ENCODE measurements at regions not wholly inside any gene's neighbourhood (a gene's known extent, or its start where the extent isn't known, plus 50 kb on each side); places are given as distances from the start of the nearest gene placed in this dataset.

DNA sequence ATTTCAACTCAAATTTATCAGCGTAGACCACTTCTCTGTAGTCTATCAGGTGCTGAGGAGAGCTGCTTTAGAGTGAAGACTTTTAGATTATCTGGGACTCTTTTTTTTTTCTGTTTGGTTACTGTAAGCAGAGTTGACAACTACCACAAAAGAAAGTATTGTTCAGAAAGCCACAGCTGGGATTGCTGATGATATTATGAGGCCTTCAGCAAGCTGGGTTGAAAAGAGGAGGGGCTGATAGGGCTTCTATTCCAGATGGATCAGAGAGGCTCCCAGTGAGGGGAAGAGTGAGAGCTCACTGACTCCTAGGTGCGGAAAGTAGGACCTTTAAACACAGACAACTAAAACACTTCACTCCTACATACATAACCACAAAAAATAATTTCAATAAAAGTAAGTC, 188.5 kb upstream of the FERD3L start:
- TF ChIP-seq, protein P1, sequence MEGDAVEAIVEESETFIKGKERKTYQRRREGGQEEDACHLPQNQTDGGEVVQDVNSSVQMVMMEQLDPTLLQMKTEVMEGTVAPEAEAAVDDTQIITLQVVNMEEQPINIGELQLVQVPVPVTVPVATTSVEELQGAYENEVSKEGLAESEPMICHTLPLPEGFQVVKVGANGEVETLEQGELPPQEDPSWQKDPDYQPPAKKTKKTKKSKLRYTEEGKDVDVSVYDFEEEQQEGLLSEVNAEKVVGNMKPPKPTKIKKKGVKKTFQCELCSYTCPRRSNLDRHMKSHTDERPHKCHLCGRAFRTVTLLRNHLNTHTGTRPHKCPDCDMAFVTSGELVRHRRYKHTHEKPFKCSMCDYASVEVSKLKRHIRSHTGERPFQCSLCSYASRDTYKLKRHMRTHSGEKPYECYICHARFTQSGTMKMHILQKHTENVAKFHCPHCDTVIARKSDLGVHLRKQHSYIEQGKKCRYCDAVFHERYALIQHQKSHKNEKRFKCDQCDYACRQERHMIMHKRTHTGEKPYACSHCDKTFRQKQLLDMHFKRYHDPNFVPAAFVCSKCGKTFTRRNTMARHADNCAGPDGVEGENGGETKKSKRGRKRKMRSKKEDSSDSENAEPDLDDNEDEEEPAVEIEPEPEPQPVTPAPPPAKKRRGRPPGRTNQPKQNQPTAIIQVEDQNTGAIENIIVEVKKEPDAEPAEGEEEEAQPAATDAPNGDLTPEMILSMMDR (conservative IDR thresholded peaks at IDR 0.05; ENCODE audit: low read depth, low read length), result no peak
- TF ChIP-seq EZH2 (IDR thresholded peaks at IDR 0.05; ENCODE audit: low read length, unreplicated experiment), result no peak

All from PC-3 (cell line).